AG04449 (cell line): ENCODE measurements at regions not wholly inside any gene's neighbourhood (a gene's known extent, or its start where the extent isn't known, plus 50 kb on each side); places are given as distances from the start of the nearest gene placed in this dataset.

ENCODE experiments used
- CTCF ChIA-PET: fragments of 350-600 bp; formaldehyde crosslinking; extraction: SDS; loops from one replicate; lab custom pipeline; 2021; ENCODE audit warnings: antibody characterized with exemption; lab: Yijun Ruan, JAX
- POLR2A ChIA-PET: fragments of 400-600, 350-600 bp; formaldehyde crosslinking; extraction: SDS; loops from one replicate; lab custom pipeline; 2020; ENCODE audit warnings: antibody characterized with exemption, inconsistent platforms; lab: Yijun Ruan, JAX
- DNase-seq: peaks from one replicate; pipeline ENCODE4 v3.0.0-alpha.2; 2010; ENCODE audit warnings: low read depth, low spot score
- H3K4me3 ChIP-seq: 2 replicates; pipeline ENCODE4 v1.5.1; 2011; ENCODE audit warnings: low read depth, mild to moderate bottlenecking, control low read depth, low read length
- CTCF ChIP-seq: IDR thresholded peaks from one replicate; pipeline ENCODE4 v1.5.1; 2011; ENCODE audit warnings: mild to moderate bottlenecking, moderate library complexity, low read length, control low read depth, inconsistent platforms; ENCODE audit not compliant: insufficient read depth; ENCODE audit errors: missing control alignments

GRCh38 chr5:117833691-117834090 is 1154.7 kb downstream of the DTWD2 start:
- ChIA-PET CTCF (no interaction called here), POLR2A (no interaction called here)
- no peak for TF ChIP-seq CTCF
- DNase-seq = no peak
- no peak overlapping the region for H3K4me3 ChIP-seq

GRCh38 chr5:117829646-117830045 is 1158.7 kb downstream of the DTWD2 start:
- no peak for DNase-seq
- ChIA-PET POLR2A (no interaction called here), CTCF (no interaction called here)
- no peak overlapping the region for H3K4me3 ChIP-seq
- TF ChIP-seq CTCF = no peak

- ChIA-PET CTCF (no interaction called here), POLR2A (no interaction called here)
- no peak for DNase-seq
- TF ChIP-seq CTCF = no peak
- no peak overlapping the region for H3K4me3 ChIP-seq
Measured at GRCh38 chr5:117813850-117814249, 1174.5 kb downstream of the DTWD2 start.

- ChIA-PET POLR2A (no interaction called here), CTCF (no interaction called here)
- DNase-seq = no peak
- no peak for TF ChIP-seq CTCF
- H3K4me3 ChIP-seq = no peak overlapping the region
Measured at GRCh38 chr5:117812861-117813260, 1175.5 kb downstream of the DTWD2 start.

- no peak for TF ChIP-seq CTCF
- ChIA-PET CTCF (no interaction called here), POLR2A (no interaction called here)
- DNase-seq = no peak
- H3K4me3 ChIP-seq = no peak overlapping the region
Measured at GRCh38 chr5:117809251-117809650, 1179.1 kb downstream of the DTWD2 start.

GRCh38 chr5:117805058-117805457 is 1183.3 kb downstream of the DTWD2 start:
- ChIA-PET CTCF (no interaction called here), POLR2A (no interaction called here)
- no peak for TF ChIP-seq CTCF
- H3K4me3 ChIP-seq = no peak overlapping the region
- no peak for DNase-seq

- ChIA-PET POLR2A (no interaction called here), CTCF (no interaction called here)
- DNase-seq = peak; percentile 90
- no peak overlapping the region for H3K4me3 ChIP-seq
- no peak for TF ChIP-seq CTCF
Measured at GRCh38 chr5:117803533-117803932, 1184.8 kb downstream of the DTWD2 start.
